Activated CD4-positive, alpha-beta T cell treated with anti-CD3 and anti-CD28 coated beads, Interleukin-2, amount 10 ng/mL, durations not matched to agents 7 days and 5 days (primary cell): ENCODE measurements at regions not wholly inside any gene's neighbourhood (a gene's known extent, or its start where the extent isn't known, plus 50 kb on each side); places are given as distances from the start of the nearest gene placed in this dataset.

ENCODE experiments used
- CTCF ChIA-PET: fragments of 350-600 bp; sonication (Branson Sonifier 250); formaldehyde crosslinking; loops from one replicate; lab custom pipeline; 2021; ENCODE audit warnings: antibody characterized with exemption; lab: Charles Lee
- POLR2A ChIA-PET: fragments of 350-600 bp; sonication (Branson Sonifier 250); formaldehyde crosslinking; loops from one replicate; lab custom pipeline; 2021; ENCODE audit warnings: antibody characterized with exemption; lab: Charles Lee
- DNase-seq: peaks from one replicate; pipeline ENCODE4 v3.0.0-alpha.2; 2020
- H3K27ac Mint-ChIP-seq: one replicate; pipeline ENCODE4 v1.8.0; 2021; ENCODE audit warnings: mild to moderate bottlenecking, moderate library complexity, mixed read lengths
- H3K27me3 Mint-ChIP-seq: one replicate; pipeline ENCODE4 v1.8.0; 2021; ENCODE audit warnings: mixed read lengths
- H3K36me3 Mint-ChIP-seq: one replicate; pipeline ENCODE4 v1.8.0; 2021; ENCODE audit warnings: low read depth, mixed read lengths
- H3K4me1 Mint-ChIP-seq: one replicate; pipeline ENCODE4 v1.8.0; 2021; ENCODE audit warnings: mixed read lengths
- H3K4me3 Mint-ChIP-seq: one replicate; pipeline ENCODE4 v1.8.0; 2021; ENCODE audit warnings: mild to moderate bottlenecking, moderate library complexity, mixed read lengths
- H3K9me3 Mint-ChIP-seq: one replicate; pipeline ENCODE4 v1.8.0; 2021; ENCODE audit warnings: mixed read lengths

- no peaks in the 10 kb centered on the region for H3K4me1 Mint-ChIP-seq
- H3K36me3 Mint-ChIP-seq = no peaks in the 10 kb centered on the region
- CTCF ChIA-PET = interaction anchor here (0.6 kb wide), 1 partner anchor 341 kb away, joined by 3 read pairs; no protein-coding TSS in a partner anchor
- POLR2A ChIA-PET = no interaction called here
- H3K9me3 Mint-ChIP-seq = no peaks in the 10 kb centered on the region
- H3K4me3 Mint-ChIP-seq = no peak overlapping the region
- no peaks in the 10 kb centered on the region for H3K27me3 Mint-ChIP-seq
- DNase-seq = no peak
- H3K27ac Mint-ChIP-seq = no peak overlapping the region
Measured at GRCh38 chrX:10714531-10714930, 94.1 kb upstream of the MID1 start.

GRCh38 chrX:10722851-10723250, 102.5 kb upstream of the MID1 start:
- Mint-ChIP-seq H3K4me1 (no peaks in the 10 kb centered on the region), H3K9me3 (no peaks in the 10 kb centered on the region)
- CTCF ChIA-PET = interaction anchor here (1.0 kb wide), 1 partner anchor 499 kb away, joined by 4 read pairs; no protein-coding TSS in a partner anchor

GRCh38 chrX:10725071-10725470, 104.7 kb upstream of the MID1 start:
- DNase-seq = no peak
- ChIA-PET POLR2A (no interaction called here), CTCF (interaction anchor here (2.0 kb wide), 1 partner anchor 535 kb away, joined by 6 read pairs; no protein-coding TSS in a partner anchor)
- Mint-ChIP-seq H3K4me3 (no peak overlapping the region), H3K27ac (no peak overlapping the region), H3K4me1 (no peaks in the 10 kb centered on the region), H3K9me3 (no peaks in the 10 kb centered on the region), H3K27me3 (no peaks in the 10 kb centered on the region), H3K36me3 (no peaks in the 10 kb centered on the region)

More at GRCh38 chrX:10722851-10723250, 102.5 kb upstream of the MID1 start:
- peak; percentile 24 for DNase-seq
- Mint-ChIP-seq H3K27me3 (no peaks in the 10 kb centered on the region), H3K36me3 (no peaks in the 10 kb centered on the region), H3K4me3 (no peak overlapping the region), H3K27ac (no peak overlapping the region)
- POLR2A ChIA-PET = no interaction called here

- H3K4me1 Mint-ChIP-seq = no peaks in the 10 kb centered on the region
- ChIA-PET CTCF (no interaction called here), POLR2A (no interaction called here)
- no peak for DNase-seq
- no peak overlapping the region for H3K4me3 Mint-ChIP-seq
- no peaks in the 10 kb centered on the region for H3K9me3 Mint-ChIP-seq
- no peaks in the 10 kb centered on the region for H3K36me3 Mint-ChIP-seq
- H3K27ac Mint-ChIP-seq = no peak overlapping the region
- H3K27me3 Mint-ChIP-seq = no peaks in the 10 kb centered on the region
Measured at GRCh38 chrX:10726647-10727046, 106.3 kb upstream of the MID1 start.

- no peaks in the 10 kb centered on the region for H3K27me3 Mint-ChIP-seq
- no peak overlapping the region for H3K4me3 Mint-ChIP-seq
- no peaks in the 10 kb centered on the region for H3K4me1 Mint-ChIP-seq
- ChIA-PET CTCF (no interaction called here), POLR2A (no interaction called here)
- no peak overlapping the region for H3K27ac Mint-ChIP-seq
- no peaks in the 10 kb centered on the region for H3K36me3 Mint-ChIP-seq
- no peak for DNase-seq
- H3K9me3 Mint-ChIP-seq = no peaks in the 10 kb centered on the region
Measured at GRCh38 chrX:10728806-10729389, 108.5 kb upstream of the MID1 start.

GRCh38 chrX:10739426-10739825, 119.0 kb upstream of the MID1 start:
- Mint-ChIP-seq H3K27ac (no peak overlapping the region), H3K4me3 (no peak overlapping the region), H3K27me3 (no peaks in the 10 kb centered on the region), H3K9me3 (no peaks in the 10 kb centered on the region), H3K4me1 (no peaks in the 10 kb centered on the region), H3K36me3 (no peaks in the 10 kb centered on the region)
- no peak for DNase-seq
- ChIA-PET POLR2A (no interaction called here), CTCF (no interaction called here)

- Mint-ChIP-seq H3K36me3 (no peaks in the 10 kb centered on the region), H3K27ac (no peak overlapping the region), H3K27me3 (no peaks in the 10 kb centered on the region), H3K9me3 (no peaks in the 10 kb centered on the region), H3K4me3 (no peak overlapping the region), H3K4me1 (no peaks in the 10 kb centered on the region)
- DNase-seq = no peak
- ChIA-PET CTCF (no interaction called here), POLR2A (no interaction called here)
Measured at GRCh38 chrX:10741003-10741402, 120.6 kb upstream of the MID1 start.

- POLR2A ChIA-PET = no interaction called here
- CTCF ChIA-PET = no interaction called here
- DNase-seq = no peak
- Mint-ChIP-seq H3K4me1 (no peaks in the 10 kb centered on the region), H3K9me3 (no peaks in the 10 kb centered on the region), H3K4me3 (no peak overlapping the region), H3K36me3 (no peaks in the 10 kb centered on the region), H3K27me3 (no peaks in the 10 kb centered on the region), H3K27ac (no peak overlapping the region)
Measured at GRCh38 chrX:10741550-10741949, 121.2 kb upstream of the MID1 start.

GRCh38 chrX:10743476-10743875, 123.1 kb upstream of the MID1 start:
- no peaks in the 10 kb centered on the region for H3K27me3 Mint-ChIP-seq
- POLR2A ChIA-PET = no interaction called here
- no peak overlapping the region for H3K4me3 Mint-ChIP-seq
- no peak for DNase-seq
- H3K4me1 Mint-ChIP-seq = no peaks in the 10 kb centered on the region
- CTCF ChIA-PET = no interaction called here
- no peaks in the 10 kb centered on the region for H3K9me3 Mint-ChIP-seq
- H3K36me3 Mint-ChIP-seq = no peaks in the 10 kb centered on the region
- H3K27ac Mint-ChIP-seq = no peak overlapping the region

GRCh38 chrX:10744007-10744406, 123.6 kb upstream of the MID1 start:
- Mint-ChIP-seq H3K4me1 (no peaks in the 10 kb centered on the region), H3K36me3 (no peaks in the 10 kb centered on the region), H3K9me3 (no peaks in the 10 kb centered on the region), H3K27me3 (no peaks in the 10 kb centered on the region), H3K4me3 (no peak overlapping the region), H3K27ac (no peak overlapping the region)
- DNase-seq = no peak
- POLR2A ChIA-PET = no interaction called here
- CTCF ChIA-PET = no interaction called here

GRCh38 chrX:10747975-10748374, 127.6 kb upstream of the MID1 start:
- Mint-ChIP-seq H3K36me3 (no peaks in the 10 kb centered on the region), H3K9me3 (no peaks in the 10 kb centered on the region), H3K4me1 (no peaks in the 10 kb centered on the region), H3K27me3 (no peaks in the 10 kb centered on the region), H3K27ac (no peak overlapping the region), H3K4me3 (no peak overlapping the region)
- ChIA-PET CTCF (no interaction called here), POLR2A (no interaction called here)
- no peak for DNase-seq

GRCh38 chrX:10749113-10749512, 128.7 kb upstream of the MID1 start:
- Mint-ChIP-seq H3K27me3 (no peaks in the 10 kb centered on the region), H3K9me3 (no peaks in the 10 kb centered on the region), H3K27ac (no peak overlapping the region), H3K4me1 (no peaks in the 10 kb centered on the region), H3K36me3 (no peaks in the 10 kb centered on the region), H3K4me3 (no peak overlapping the region)
- no peak for DNase-seq
- POLR2A ChIA-PET = no interaction called here
- CTCF ChIA-PET = no interaction called here

- Mint-ChIP-seq H3K4me3 (no peak overlapping the region), H3K4me1 (no peaks in the 10 kb centered on the region), H3K27ac (no peak overlapping the region), H3K9me3 (no peaks in the 10 kb centered on the region), H3K27me3 (no peaks in the 10 kb centered on the region), H3K36me3 (no peaks in the 10 kb centered on the region)
- DNase-seq = no peak
- CTCF ChIA-PET = no interaction called here
- POLR2A ChIA-PET = no interaction called here
Measured at GRCh38 chrX:10750581-10750980, 130.2 kb upstream of the MID1 start.

- H3K9me3 Mint-ChIP-seq = no peaks in the 10 kb centered on the region
- H3K4me3 Mint-ChIP-seq = no peak overlapping the region
- ChIA-PET POLR2A (no interaction called here), CTCF (no interaction called here)
- no peaks in the 10 kb centered on the region for H3K36me3 Mint-ChIP-seq
- no peaks in the 10 kb centered on the region for H3K27me3 Mint-ChIP-seq
- DNase-seq = no peak
- no peak overlapping the region for H3K27ac Mint-ChIP-seq
- H3K4me1 Mint-ChIP-seq = no peaks in the 10 kb centered on the region
Measured at GRCh38 chrX:10753116-10753515, 132.7 kb upstream of the MID1 start.
